CD4-positive, alpha-beta memory T cell (primary cell): ENCODE measurements at regions not wholly inside any gene's neighbourhood (a gene's known extent, or its start where the extent isn't known, plus 50 kb on each side); places are given as distances from the start of the nearest gene placed in this dataset.
A peak's percentile ranks its signal among the peaks of the same experiment; 100 is the strongest.

ENCODE experiments used
- CTCF ChIA-PET: fragments of 350-600 bp; sonication (Branson Sonifier 250); formaldehyde crosslinking; loops from one replicate; lab custom pipeline; 2021; ENCODE audit warnings: inconsistent platforms; ENCODE audit not compliant: partially characterized antibody; lab: Charles Lee
- POLR2A ChIA-PET: fragments of 350-600 bp; sonication (Branson Sonifier 250); formaldehyde crosslinking; loops from one replicate; lab custom pipeline; 2021; ENCODE audit not compliant: partially characterized antibody; lab: Charles Lee
- DNase-seq, 5 donors: peaks; one replicate each; pipeline versions ENCODE4 v3.0.0 to v3.0.0-alpha.2; 2020 to 2022; ENCODE audit warnings: mixed read lengths in 1 of 5
- H3K27ac ChIP-seq: one replicate; pipeline ENCODE4 v1.7.0; 2013; ENCODE audit warnings: low read depth, low read length
- H3K27me3 ChIP-seq: 2 replicates; pipeline ENCODE4 v1.7.0; 2013; ENCODE audit warnings: mild to moderate bottlenecking, low read length, moderate library complexity; ENCODE audit not compliant: insufficient read depth
- H3K36me3 ChIP-seq: 2 replicates; pipeline ENCODE4 v1.7.0; 2013; ENCODE audit warnings: mild to moderate bottlenecking, low read length, moderate library complexity; ENCODE audit not compliant: insufficient read depth
- H3K4me1 ChIP-seq: 2 replicates; pipeline ENCODE4 v1.7.0; 2013; ENCODE audit warnings: mild to moderate bottlenecking, low read length, moderate library complexity; ENCODE audit not compliant: insufficient read depth
- H3K4me3 ChIP-seq, 2 donors: one replicate each; pipeline ENCODE4 v1.7.0; 2013; ENCODE audit warnings: low read length in 2 of 2, mild to moderate bottlenecking in 1 of 2
- H3K9me3 ChIP-seq, 2 donors: one replicate each; pipeline ENCODE4 v1.7.0; 2013; ENCODE audit warnings: low read length in 2 of 2, control low read depth in 1 of 2; ENCODE audit not compliant: control insufficient read depth in 1 of 2
- H3K27ac Mint-ChIP-seq, 7 donors: one replicate each; pipeline ENCODE4 v1.8.0; 2020 to 2021; ENCODE audit warnings: mixed read lengths in 7 of 7, mild to moderate bottlenecking in 6 of 7, inconsistent platforms in 3 of 7, moderate library complexity in 3 of 7
- H3K27me3 Mint-ChIP-seq, 2 donors: one replicate each; pipeline ENCODE4 v1.8.0; 2020 to 2021; ENCODE audit warnings: mixed read lengths in 2 of 2
- H3K36me3 Mint-ChIP-seq, 2 donors: one replicate each; pipeline ENCODE4 v1.8.0; 2020 to 2021; ENCODE audit warnings: mixed read lengths in 2 of 2, inconsistent platforms in 1 of 2, mild to moderate bottlenecking in 1 of 2
- H3K4me1 Mint-ChIP-seq, 4 donors: one replicate each; pipeline ENCODE4 v1.8.0; 2020 to 2021; ENCODE audit warnings: mixed read lengths in 4 of 4, mild to moderate bottlenecking in 1 of 4
- H3K4me3 Mint-ChIP-seq, 8 donors: one replicate each; pipeline ENCODE4 v1.8.0; 2020 to 2021; ENCODE audit warnings: mixed read lengths in 8 of 8, mild to moderate bottlenecking in 7 of 8, moderate library complexity in 6 of 8, inconsistent platforms in 3 of 8
- H3K9me3 Mint-ChIP-seq, 8 donors: one replicate each; pipeline ENCODE4 v1.8.0; 2020 to 2021; ENCODE audit warnings: mixed read lengths in 8 of 8, mild to moderate bottlenecking in 5 of 8, inconsistent platforms in 3 of 8, moderate library complexity in 1 of 8
- intact Hi-C: fragments of 100-400 bp; cut with micrococcal nuclease; formaldehyde crosslinking; loops from one replicate; pipeline ENCODE4 v1.15.1; 2023

GRCh38 chr1:29878501-29878900 is 642.2 kb downstream of the PTPRU start:
- CTCF ChIA-PET: no interaction called here
- POLR2A ChIA-PET: no interaction called here
- Histone ChIP-seq H3K9me3 (no peaks in the 10 kb centered on the region), H3K36me3 (no peaks in the 10 kb centered on the region), H3K27me3 (no peaks in the 10 kb centered on the region), H3K27ac (no peak overlapping the region), H3K4me3 (no peak overlapping the region), H3K4me1 (no peaks in the 10 kb centered on the region)
- no peaks in the 10 kb centered on the region for H3K9me3 Mint-ChIP-seq
- H3K27ac Mint-ChIP-seq: no peak overlapping the region
- no peaks in the 10 kb centered on the region for H3K4me1 Mint-ChIP-seq
- H3K36me3 Mint-ChIP-seq: no peaks in the 10 kb centered on the region
- H3K27me3 Mint-ChIP-seq: peaks cover 11 to 14% of the 10 kb centered on the region in 2 donors
- intact Hi-C loops: no loop called here
- DNase-seq: no peak
- no peak overlapping the region for H3K4me3 Mint-ChIP-seq

- H3K4me3 ChIP-seq: no peak overlapping the region
- no peak overlapping the region for H3K4me3 Mint-ChIP-seq
- H3K9me3 Mint-ChIP-seq: peaks cover 0 to 2% (median 0%) of the 10 kb centered on the region in 8 donors
- intact Hi-C loops: no loop called here
- H3K27ac ChIP-seq: no peak overlapping the region
- H3K9me3 ChIP-seq: no peaks in the 10 kb centered on the region
- H3K27ac Mint-ChIP-seq: no peak overlapping the region
- no peaks in the 10 kb centered on the region for H3K27me3 ChIP-seq
- peaks cover 10 to 15% of the 10 kb centered on the region in 2 donors for H3K27me3 Mint-ChIP-seq
- no peaks in the 10 kb centered on the region for H3K4me1 ChIP-seq
- no peaks in the 10 kb centered on the region for H3K4me1 Mint-ChIP-seq
- no peaks in the 10 kb centered on the region for H3K36me3 Mint-ChIP-seq
- H3K36me3 ChIP-seq: no peaks in the 10 kb centered on the region
- CTCF ChIA-PET: no interaction called here
- POLR2A ChIA-PET: no interaction called here
- no peak for DNase-seq
Measured at GRCh38 chr1:29876902-29877301, 640.6 kb downstream of the PTPRU start.

GRCh38 chr1:29876441-29876840 is 640.1 kb downstream of the PTPRU start:
- Histone ChIP-seq H3K27ac (no peak overlapping the region), H3K9me3 (no peaks in the 10 kb centered on the region), H3K36me3 (no peaks in the 10 kb centered on the region), H3K4me3 (no peak overlapping the region), H3K4me1 (no peaks in the 10 kb centered on the region), H3K27me3 (no peaks in the 10 kb centered on the region)
- intact Hi-C loops: no loop called here
- Mint-ChIP-seq H3K4me3 (no peak overlapping the region), H3K4me1 (no peaks in the 10 kb centered on the region), H3K9me3 (peaks cover 0 to 2% (median 0%) of the 10 kb centered on the region in 8 donors), H3K27me3 (peaks cover 10 to 15% of the 10 kb centered on the region in 2 donors), H3K36me3 (no peaks in the 10 kb centered on the region), H3K27ac (no peak overlapping the region)
- POLR2A ChIA-PET: no interaction called here
- no peak for DNase-seq
- CTCF ChIA-PET: no interaction called here

GRCh38 chr1:29875557-29876028 is 639.3 kb downstream of the PTPRU start:
- peaks cover 10 to 15% of the 10 kb centered on the region in 2 donors for H3K27me3 Mint-ChIP-seq
- intact Hi-C loops: no loop called here
- ChIA-PET POLR2A (no interaction called here), CTCF (no interaction called here)
- no peak overlapping the region for H3K27ac Mint-ChIP-seq
- Histone ChIP-seq H3K36me3 (no peaks in the 10 kb centered on the region), H3K4me3 (no peak overlapping the region), H3K4me1 (no peaks in the 10 kb centered on the region), H3K9me3 (no peaks in the 10 kb centered on the region), H3K27ac (no peak overlapping the region), H3K27me3 (no peaks in the 10 kb centered on the region)
- peaks cover 0 to 2% (median 0%) of the 10 kb centered on the region in 8 donors for H3K9me3 Mint-ChIP-seq
- H3K4me1 Mint-ChIP-seq: no peaks in the 10 kb centered on the region
- no peak for DNase-seq
- H3K4me3 Mint-ChIP-seq: no peak overlapping the region
- no peaks in the 10 kb centered on the region for H3K36me3 Mint-ChIP-seq

GRCh38 chr1:29870621-29871020 is 634.3 kb downstream of the PTPRU start:
- Histone ChIP-seq H3K4me1 (no peaks in the 10 kb centered on the region), H3K27me3 (no peaks in the 10 kb centered on the region), H3K36me3 (no peaks in the 10 kb centered on the region), H3K9me3 (no peaks in the 10 kb centered on the region), H3K4me3 (no peak overlapping the region), H3K27ac (no peak overlapping the region)
- POLR2A ChIA-PET: no interaction called here
- DNase-seq: no peak
- intact Hi-C loops: no loop called here
- peak overlapping the region in 1 of 7 donors; percentile 49 for H3K27ac Mint-ChIP-seq
- no peaks in the 10 kb centered on the region for H3K4me1 Mint-ChIP-seq
- H3K9me3 Mint-ChIP-seq: peaks cover 0 to 7% (median 4%) of the 10 kb centered on the region in 8 donors
- no peaks in the 10 kb centered on the region for H3K36me3 Mint-ChIP-seq
- H3K4me3 Mint-ChIP-seq: no peak overlapping the region
- H3K27me3 Mint-ChIP-seq: peaks cover 14 to 21% of the 10 kb centered on the region in 2 donors
- CTCF ChIA-PET: no interaction called here

GRCh38 chr1:29869802-29870201 is 633.5 kb downstream of the PTPRU start:
- DNase-seq: no peak
- H3K27ac ChIP-seq: no peak overlapping the region
- no peak overlapping the region for H3K4me3 Mint-ChIP-seq
- no peaks in the 10 kb centered on the region for H3K9me3 ChIP-seq
- intact Hi-C loops: no loop called here
- no peaks in the 10 kb centered on the region for H3K4me1 ChIP-seq
- H3K4me1 Mint-ChIP-seq: no peaks in the 10 kb centered on the region
- CTCF ChIA-PET: no interaction called here
- POLR2A ChIA-PET: no interaction called here
- no peaks in the 10 kb centered on the region for H3K36me3 Mint-ChIP-seq
- peaks cover 0 to 7% (median 4%) of the 10 kb centered on the region in 8 donors for H3K9me3 Mint-ChIP-seq
- H3K36me3 ChIP-seq: no peaks in the 10 kb centered on the region
- no peak overlapping the region for H3K27ac Mint-ChIP-seq
- no peak overlapping the region for H3K4me3 ChIP-seq
- peaks cover 14 to 21% of the 10 kb centered on the region in 2 donors for H3K27me3 Mint-ChIP-seq
- no peaks in the 10 kb centered on the region for H3K27me3 ChIP-seq

GRCh38 chr1:29868944-29869343 is 632.6 kb downstream of the PTPRU start:
- H3K4me1 ChIP-seq: no peaks in the 10 kb centered on the region
- POLR2A ChIA-PET: no interaction called here
- H3K27ac ChIP-seq: no peak overlapping the region
- Mint-ChIP-seq H3K27me3 (peaks cover 14 to 17% of the 10 kb centered on the region in 2 donors), H3K4me1 (no peaks in the 10 kb centered on the region), H3K36me3 (no peaks in the 10 kb centered on the region), H3K9me3 (peaks cover 0 to 7% (median 4%) of the 10 kb centered on the region in 8 donors), H3K27ac (no peak overlapping the region), H3K4me3 (no peak overlapping the region)
- intact Hi-C loops: no loop called here
- H3K36me3 ChIP-seq: no peaks in the 10 kb centered on the region
- no peaks in the 10 kb centered on the region for H3K27me3 ChIP-seq
- CTCF ChIA-PET: no interaction called here
- DNase-seq: no peak
- no peak overlapping the region for H3K4me3 ChIP-seq
- no peaks in the 10 kb centered on the region for H3K9me3 ChIP-seq

GRCh38 chr1:29868096-29868495 is 631.8 kb downstream of the PTPRU start:
- DNase-seq: no peak
- Mint-ChIP-seq H3K27ac (no peak overlapping the region), H3K27me3 (peaks cover 14 to 17% of the 10 kb centered on the region in 2 donors), H3K9me3 (peaks cover 0 to 7% (median 4%) of the 10 kb centered on the region in 8 donors), H3K36me3 (no peaks in the 10 kb centered on the region), H3K4me3 (no peak overlapping the region), H3K4me1 (no peaks in the 10 kb centered on the region)
- Histone ChIP-seq H3K4me1 (no peaks in the 10 kb centered on the region), H3K4me3 (no peak overlapping the region), H3K27ac (no peak overlapping the region), H3K27me3 (no peaks in the 10 kb centered on the region), H3K9me3 (no peaks in the 10 kb centered on the region), H3K36me3 (no peaks in the 10 kb centered on the region)
- intact Hi-C loops: no loop called here
- POLR2A ChIA-PET: no interaction called here
- CTCF ChIA-PET: no interaction called here
